ENCODE measurements at regions not wholly inside any gene's neighbourhood (a gene's known extent, or its start where the extent isn't known, plus 50 kb on each side); places are given as distances from the start of the nearest gene placed in this dataset.

DNA sequence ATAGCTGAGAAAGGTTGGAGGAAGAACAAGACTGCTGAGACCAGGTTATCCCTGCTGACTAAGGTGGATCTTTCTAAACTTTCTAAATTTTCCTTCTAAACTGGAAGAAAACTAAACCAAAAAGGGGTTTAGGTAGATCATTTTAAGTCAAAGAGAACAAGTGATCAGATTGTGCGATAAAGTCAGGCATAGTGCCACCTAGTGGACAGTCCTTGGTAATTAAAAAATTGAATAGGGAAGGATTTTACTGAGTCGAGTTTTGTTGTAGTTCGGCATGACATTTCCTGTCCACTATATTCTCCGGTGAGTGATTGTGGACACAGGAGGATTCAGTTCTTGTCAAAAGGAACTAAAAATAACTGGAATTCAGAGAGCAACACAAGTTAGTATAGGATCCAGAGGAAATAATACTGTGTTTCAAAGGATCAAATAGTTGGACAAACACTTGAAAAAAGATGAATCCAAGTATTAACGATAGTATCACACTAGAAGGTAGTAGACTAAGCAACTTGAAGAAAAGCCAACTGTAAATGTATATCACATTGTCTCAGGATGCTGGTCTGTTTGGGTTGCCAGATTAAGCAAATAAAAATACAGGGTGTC lies 1236.4 kb downstream of the FAM181B start:
- DNase-seq = peak in 1 of 5 donors; percentile 9

DNA sequence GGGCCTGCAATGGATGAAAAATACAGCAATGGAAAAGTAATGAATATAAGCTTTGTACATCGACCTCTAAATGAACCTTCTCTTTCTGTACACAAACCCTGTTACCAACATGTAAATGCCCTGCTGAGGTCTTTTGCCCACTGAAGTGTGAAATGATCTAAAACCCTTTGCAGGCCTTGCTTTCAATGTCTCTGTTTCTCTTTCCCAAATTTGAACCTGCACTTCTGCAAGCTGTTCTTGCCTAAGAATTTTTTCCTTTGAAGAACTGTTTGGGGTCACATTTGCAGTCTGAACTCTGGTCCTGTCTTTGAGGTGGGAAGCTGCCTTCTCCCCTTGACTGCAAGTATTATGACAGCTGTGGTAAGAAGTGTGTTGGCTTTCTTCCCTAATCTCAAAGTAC lies 1237.1 kb downstream of the FAM181B start:
- no peak for DNase-seq

DNA sequence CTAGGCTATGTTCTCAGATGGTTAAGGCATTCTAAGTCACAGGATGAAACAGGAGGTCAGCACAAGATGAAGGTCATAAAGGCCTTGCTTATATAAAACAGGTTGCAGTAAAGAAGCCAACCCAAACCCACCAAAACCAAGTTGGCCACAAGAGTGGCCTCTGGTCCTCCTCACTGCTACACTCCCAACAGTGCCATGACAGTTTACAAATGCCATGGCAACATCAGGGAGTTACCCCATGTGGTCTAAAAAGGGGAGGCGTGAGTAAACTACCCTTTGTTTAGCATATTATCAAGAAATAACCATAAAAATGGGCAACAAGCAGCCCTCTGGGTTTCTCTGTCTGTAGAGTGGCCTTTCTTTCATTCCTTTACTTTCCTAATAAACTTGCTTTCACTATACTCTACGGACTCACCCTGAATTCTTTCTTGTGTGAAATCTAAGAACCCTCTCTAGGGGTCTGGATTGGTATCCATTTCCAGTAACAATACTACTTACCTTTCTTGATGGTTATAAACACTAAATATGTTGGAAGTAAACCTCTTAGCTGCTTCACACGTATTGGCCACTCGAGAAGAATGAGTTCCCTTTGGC lies 1237.9 kb downstream of the FAM181B start:
- no peak for DNase-seq

DNA sequence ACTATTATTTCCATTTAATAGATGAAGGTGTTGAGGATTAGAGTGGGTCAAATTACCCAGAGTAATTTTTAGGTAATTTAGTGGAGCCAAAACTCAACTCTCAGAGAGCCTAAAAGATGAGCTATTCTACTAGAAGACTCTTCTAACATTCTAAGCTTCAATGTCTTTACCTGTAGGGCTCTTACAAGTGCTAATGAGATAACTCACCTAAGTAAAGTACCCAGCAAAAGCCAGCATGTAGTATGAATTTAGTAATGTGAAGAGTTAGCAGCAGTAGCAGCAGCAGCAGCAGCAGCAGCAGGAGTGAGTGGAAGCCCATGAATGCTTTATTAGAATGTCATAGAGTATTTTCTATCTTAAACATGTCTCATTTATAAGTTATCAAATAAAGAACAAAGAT lies 1239.2 kb downstream of the FAM181B start:
- no peak for DNase-seq

GRCh38 chr11:81492923-81493445 lies 1240.7 kb downstream of the FAM181B start:
- DNase-seq = no peak

- no peak for DNase-seq
These were observed 1246.6 kb downstream of the FAM181B start for GRCh38 chr11:81487109-81487508.

GRCh38 chr11:81484196-81484595 lies 1249.5 kb downstream of the FAM181B start:
- DNase-seq = no peak

DNA sequence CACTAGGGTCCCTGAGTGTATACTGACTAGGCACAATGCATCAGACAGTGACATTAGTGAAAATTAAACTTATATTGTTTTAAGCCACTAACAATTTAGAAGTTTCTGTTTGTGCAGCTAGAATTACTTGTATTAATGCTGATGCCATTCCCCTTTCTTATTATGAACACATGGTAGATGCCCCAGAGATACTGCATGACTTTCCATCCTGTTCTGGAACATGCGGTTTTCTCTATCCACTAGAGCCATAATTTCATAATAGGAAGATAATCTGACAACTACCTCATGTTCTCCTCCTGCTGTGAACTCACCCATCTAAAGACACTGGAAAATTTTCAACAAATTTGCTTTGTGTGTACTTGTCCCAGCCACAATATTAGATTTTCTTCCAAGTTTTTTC lies 1256.4 kb downstream of the FAM181B start:
- DNase-seq = no peak

DNA sequence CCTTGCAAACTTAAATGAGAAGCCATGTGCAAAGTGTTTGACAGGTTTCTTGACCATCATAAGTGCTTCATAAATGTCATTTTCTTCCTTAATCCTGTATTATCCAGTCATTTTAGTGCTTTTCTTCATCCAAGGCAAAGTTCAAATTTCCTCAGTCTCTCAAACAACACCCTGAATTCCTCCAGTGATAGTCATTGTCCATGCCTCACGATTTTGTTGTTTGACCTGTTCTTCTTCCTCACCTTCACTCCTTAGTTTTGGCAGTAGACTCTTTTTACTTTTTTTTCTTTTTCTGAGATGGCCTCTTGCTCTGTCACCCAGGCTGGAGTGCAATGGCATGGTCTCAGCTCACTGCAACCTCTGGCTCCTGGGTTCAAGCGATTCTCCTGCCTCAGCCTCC lies 1257.3 kb downstream of the FAM181B start:
- no peak for DNase-seq

GRCh38 chr11:81472646-81473045 lies 1261.0 kb downstream of the FAM181B start:
- DNase-seq = no peak

GRCh38 chr11:81470446-81470845 lies 1263.2 kb downstream of the FAM181B start:
- DNase-seq = no peak

DNA sequence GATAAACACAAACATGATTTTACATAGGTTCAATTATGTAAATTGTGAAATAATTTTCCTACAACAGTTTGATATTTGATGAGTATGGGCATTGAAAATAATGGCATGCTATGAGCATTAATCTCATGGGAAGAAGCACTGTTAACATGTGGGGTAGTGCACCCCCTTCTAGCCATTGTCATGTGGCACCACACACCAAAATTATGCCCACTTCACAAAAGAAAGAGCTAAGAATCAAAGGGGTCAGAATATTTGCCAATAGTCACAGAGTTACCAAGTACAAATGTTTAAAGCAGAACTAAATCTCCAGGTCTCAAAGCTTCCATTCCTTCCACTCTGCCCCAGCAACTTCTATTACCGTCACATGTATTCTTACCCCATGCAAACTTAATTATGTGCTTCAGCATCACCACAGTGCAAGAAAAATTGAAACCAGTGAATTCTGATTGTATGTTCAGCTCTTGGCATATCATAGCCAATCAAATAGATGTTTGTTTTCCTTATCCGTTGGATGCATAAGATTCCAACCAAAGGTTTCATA lies 1273.8 kb downstream of the FAM181B start:
- DNase-seq = no peak

DNA sequence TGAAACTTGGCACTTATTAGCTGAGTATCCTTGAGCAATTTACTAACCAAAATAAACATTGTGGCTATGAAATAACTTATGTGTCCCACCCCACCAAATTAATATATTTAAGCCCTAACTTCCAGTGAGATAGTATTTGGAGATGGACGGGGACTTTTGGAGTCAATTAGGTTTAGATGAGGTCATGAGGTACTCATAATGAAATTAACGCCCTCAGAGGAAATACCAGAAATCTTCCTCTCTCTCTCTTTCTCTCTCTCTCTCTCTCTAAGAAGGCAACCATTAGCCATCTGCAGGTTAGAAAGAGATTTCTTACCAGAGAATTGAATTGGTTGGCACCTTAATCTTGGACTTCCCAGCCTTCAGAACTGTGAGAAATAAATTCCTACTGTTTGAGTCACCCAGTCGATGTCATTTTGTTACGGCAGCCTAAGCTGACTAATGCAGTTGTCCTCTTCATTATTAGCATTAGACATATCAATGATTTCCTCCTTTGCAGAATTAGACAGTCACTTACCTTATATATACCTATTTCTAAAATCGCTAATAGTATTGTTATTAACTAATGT lies 1284.0 kb downstream of the FAM181B start:
- DNase-seq = no peak

DNA sequence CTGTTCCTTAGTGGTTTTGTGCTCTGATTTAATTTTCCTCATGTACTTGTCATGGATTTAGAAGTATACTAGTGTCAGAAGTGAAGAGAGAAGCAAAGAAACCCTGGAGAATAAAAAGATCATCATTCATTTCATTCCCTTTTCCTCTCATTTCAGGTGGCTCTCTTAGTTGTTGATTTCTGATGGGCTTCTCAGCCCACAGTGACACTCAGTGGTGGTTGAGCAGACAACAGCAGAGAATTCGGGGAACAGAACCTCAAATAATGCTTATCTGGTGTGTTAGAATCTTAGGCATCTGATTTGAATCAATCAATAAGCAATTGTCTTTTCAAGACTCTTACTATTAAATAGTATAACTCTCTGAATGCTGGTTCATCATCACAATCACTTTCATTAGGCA lies 1289.4 kb downstream of the FAM181B start:
- DNase-seq = no peak

- DNase-seq = no peak
These were observed 1301.3 kb downstream of the FAM181B start for GRCh38 chr11:81432333-81432732.

DNA sequence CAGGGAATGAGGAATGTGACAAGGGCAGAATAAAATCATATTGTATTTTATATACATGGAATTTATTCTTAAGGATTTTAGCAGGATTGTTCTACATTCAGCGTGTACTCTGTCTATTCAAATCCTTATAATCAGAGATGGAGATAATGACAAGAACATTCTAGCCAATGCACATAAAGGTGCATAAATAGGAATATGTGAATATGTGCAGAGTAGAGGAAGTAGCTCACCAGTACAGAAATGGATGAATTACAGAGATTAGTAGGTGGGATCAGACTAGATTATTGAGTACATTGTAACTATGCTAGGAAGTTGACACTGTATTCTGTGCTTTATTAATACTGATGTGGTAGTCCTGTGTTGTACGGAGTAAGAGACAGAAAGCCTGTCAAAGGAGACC lies 1308.8 kb downstream of the FAM181B start:
- no peak for DNase-seq

- no peak for DNase-seq
These were observed 1311.3 kb downstream of the FAM181B start for GRCh38 chr11:81422402-81422801.

DNA sequence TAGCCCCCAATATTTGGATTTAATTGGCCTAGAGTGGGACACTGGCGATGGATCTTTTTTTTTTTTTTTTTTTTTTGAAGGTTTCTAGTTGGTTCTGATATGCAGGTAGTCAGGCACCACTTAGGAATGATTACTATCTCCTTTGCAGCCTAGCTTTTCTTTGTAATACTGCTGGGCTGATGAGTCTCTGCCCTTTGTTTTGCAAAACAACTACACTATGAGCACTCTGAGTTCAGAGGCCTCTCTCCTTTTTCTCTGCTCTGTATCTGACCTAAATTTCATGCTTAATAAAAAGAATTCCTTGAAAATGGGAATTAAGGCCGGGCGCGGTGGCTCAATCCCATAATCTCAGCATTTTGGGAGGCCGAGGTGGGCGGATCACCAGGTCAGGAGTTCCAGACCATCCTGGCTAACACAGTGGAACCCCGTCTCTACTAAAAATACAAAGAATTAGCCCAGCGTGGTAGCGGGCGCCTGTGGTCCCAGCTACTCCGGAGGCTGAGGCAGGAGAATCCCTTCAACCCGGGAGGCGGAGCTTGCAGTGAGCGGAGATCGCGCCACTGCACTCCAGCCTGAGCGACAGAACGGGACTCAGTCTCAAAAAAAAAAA lies 1312.3 kb downstream of the FAM181B start:
- DNase-seq = no peak

DNA sequence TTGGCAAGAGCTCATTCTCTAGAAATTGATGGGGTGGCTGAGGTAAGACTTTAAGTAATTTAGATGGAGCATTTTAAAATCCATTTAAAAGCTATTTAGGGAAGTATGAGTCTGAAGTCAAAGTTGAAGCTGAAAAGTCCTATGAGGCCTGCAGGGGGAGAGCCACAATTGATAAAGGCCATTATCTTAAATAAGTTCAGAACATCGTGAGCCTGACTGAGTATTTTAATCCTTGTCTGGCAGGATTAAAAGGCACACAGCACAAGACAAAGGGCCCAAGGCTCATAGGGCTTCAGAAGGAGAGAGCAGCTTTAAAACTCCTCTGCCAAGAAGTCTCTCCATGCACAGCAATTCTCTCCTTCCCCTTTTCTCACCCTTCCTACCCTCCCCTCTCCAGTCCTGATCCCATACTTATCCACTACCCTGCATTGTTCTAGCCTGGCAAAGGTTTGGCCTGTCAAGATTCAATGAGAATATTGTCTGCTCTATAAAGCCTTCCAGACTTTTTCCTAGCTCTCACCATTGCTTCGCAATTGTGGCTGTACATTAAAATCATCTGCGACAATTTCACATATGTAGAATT lies 1312.9 kb downstream of the FAM181B start:
- no peak for DNase-seq

DNA sequence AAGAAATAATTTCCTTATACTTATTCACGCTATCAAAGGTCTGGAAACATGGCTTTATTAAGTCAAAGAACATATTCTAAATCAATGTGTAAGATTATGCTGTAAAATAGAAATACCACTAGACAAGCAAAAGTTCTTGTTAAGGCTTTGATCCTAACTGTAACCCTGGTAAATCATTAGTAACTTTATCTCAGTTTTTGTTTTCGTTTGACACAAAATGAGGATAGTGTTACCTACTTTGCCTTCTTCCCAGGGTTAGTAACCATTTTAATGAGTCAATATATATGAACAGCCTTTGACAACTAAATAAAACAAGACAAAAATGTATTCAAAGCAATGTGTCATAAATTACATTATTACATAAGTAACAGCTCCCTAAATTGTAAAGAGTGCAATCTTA lies 1336.3 kb downstream of the FAM181B start:
- DNase-seq = no peak

DNA sequence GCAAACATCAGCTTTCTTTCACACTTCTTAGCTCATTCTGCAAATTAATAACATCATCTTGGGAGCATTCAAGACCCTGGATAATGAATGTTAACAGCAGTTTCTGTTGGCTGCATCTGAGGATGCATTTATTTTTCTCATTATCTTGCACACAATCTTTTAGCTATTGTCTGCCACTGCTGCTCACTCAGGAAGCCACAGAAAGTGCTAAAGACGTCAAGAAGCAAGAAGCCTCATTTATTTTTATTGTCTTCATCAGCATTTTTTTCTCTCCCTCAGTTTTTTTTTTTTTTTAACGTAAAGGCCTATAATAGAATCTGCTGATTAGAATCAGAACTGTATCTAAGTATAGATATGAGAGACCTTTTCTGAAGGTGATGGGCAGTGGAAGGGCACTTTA lies 1339.4 kb downstream of the FAM181B start:
- DNase-seq = no peak

GRCh38 chr11:81388326-81388725 lies 1345.3 kb downstream of the FAM181B start:
- DNase-seq = no peak

DNA sequence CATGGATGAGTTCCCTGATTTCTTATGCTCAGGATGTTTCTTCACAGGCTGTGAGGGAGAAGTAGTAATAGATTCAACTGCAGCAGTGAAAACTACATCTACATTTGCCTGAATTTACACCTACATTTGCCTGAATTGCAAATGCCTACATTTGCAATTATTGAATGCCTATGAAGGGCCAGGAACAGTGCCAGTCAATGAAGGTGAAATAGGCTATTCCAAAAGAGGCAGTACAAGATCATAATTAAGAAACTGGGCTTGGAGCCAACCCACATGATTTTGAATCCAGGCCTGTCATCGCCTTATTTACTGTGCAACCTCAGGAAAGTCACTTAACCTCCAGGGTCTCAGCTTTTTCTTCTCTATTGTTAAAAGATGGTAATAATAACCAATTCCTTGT lies 1353.3 kb downstream of the FAM181B start:
- DNase-seq = no peak
